Stimulated activated CD4-positive, alpha-beta T cell treated with anti-CD3 and anti-CD28 coated beads, TNF-alpha, amount 100 ng/mL, for 1 hour (primary cell): ENCODE measurements at regions not wholly inside any gene's neighbourhood (a gene's known extent, or its start where the extent isn't known, plus 50 kb on each side); places are given as distances from the start of the nearest gene placed in this dataset.

ENCODE experiments used
- DNase-seq, 3 donors: peaks; one replicate each; pipeline ENCODE4 v3.0.0-alpha.2; 2020; ENCODE audit warnings: low read depth in 3 of 3, low spot score in 1 of 3

GRCh38 chr10:128461991-128462390 is 335.8 kb upstream of the MKI67 start:
- DNase-seq = no peak

- no peak for DNase-seq
These were observed 336.6 kb upstream of the MKI67 start for GRCh38 chr10:128462844-128463243.

- no peak for DNase-seq
These were observed 338.0 kb upstream of the MKI67 start for GRCh38 chr10:128463991-128464760.

GRCh38 chr10:128465697-128466096 is 339.5 kb upstream of the MKI67 start:
- DNase-seq = no peak

GRCh38 chr10:128466831-128467371 is 340.7 kb upstream of the MKI67 start:
- DNase-seq = no peak

GRCh38 chr10:128468462-128468861 is 342.2 kb upstream of the MKI67 start:
- no peak for DNase-seq

- no peak for DNase-seq
These were observed 343.3 kb upstream of the MKI67 start for GRCh38 chr10:128469515-128469914.

- no peak for DNase-seq
These were observed 344.2 kb upstream of the MKI67 start for GRCh38 chr10:128470321-128470965.

- DNase-seq = no peak
These were observed 344.9 kb upstream of the MKI67 start for GRCh38 chr10:128471151-128471550.

- no peak for DNase-seq
These were observed 346.0 kb upstream of the MKI67 start for GRCh38 chr10:128472196-128472595.

- no peak for DNase-seq
These were observed 347.2 kb upstream of the MKI67 start for GRCh38 chr10:128473396-128473795.

GRCh38 chr10:128473911-128474310 is 347.7 kb upstream of the MKI67 start:
- no peak for DNase-seq

- no peak for DNase-seq
These were observed 348.3 kb upstream of the MKI67 start for GRCh38 chr10:128474571-128474970.

GRCh38 chr10:128475686-128476367 is 349.6 kb upstream of the MKI67 start:
- DNase-seq = no peak

- DNase-seq = no peak
These were observed 350.1 kb upstream of the MKI67 start for GRCh38 chr10:128476368-128476725.

GRCh38 chr10:128476845-128477244 is 350.6 kb upstream of the MKI67 start:
- no peak for DNase-seq

GRCh38 chr10:128480601-128481000 is 354.4 kb upstream of the MKI67 start:
- DNase-seq = no peak

GRCh38 chr10:128481152-128481840 is 355.1 kb upstream of the MKI67 start:
- no peak for DNase-seq

- DNase-seq = no peak
These were observed 355.8 kb upstream of the MKI67 start for GRCh38 chr10:128482052-128482451.

- no peak for DNase-seq
These were observed 357.0 kb upstream of the MKI67 start for GRCh38 chr10:128483216-128483615.

- no peak for DNase-seq
These were observed 357.8 kb upstream of the MKI67 start for GRCh38 chr10:128484041-128484440.
